Naive thymus-derived CD4-positive, alpha-beta T cell (primary cell): ENCODE measurements at regions not wholly inside any gene's neighbourhood (a gene's known extent, or its start where the extent isn't known, plus 50 kb on each side); places are given as distances from the start of the nearest gene placed in this dataset.

Experiments
- ATAC-seq: fragments of 150-1000 bp; cut with Tn5 transposase; 2 replicates; pipeline ENCODE4 v1.10.0; 2021; ENCODE audit warnings: mild to moderate bottlenecking, moderate library complexity
- CTCF ChIA-PET: fragments of 350-600 bp; sonication (Branson Sonifier 250); formaldehyde crosslinking; loops from one replicate; lab custom pipeline; 2021; ENCODE audit warnings: antibody characterized with exemption; lab: Charles Lee
- POLR2A ChIA-PET: fragments of 350-600 bp; sonication (Branson Sonifier 250); formaldehyde crosslinking; loops from one replicate; lab custom pipeline; 2021; ENCODE audit warnings: antibody characterized with exemption, inconsistent platforms; lab: Charles Lee
- DNase-seq, 9 donors: peaks; one replicate each; pipeline versions ENCODE4 v3.0.0 to v3.0.0-alpha.2; 2020 to 2022; ENCODE audit warnings: mixed read lengths in 1 of 9
- H3K27ac ChIP-seq: one replicate; pipeline ENCODE4 v1.7.0; 2013; ENCODE audit warnings: mild to moderate bottlenecking, low read depth, low read length, moderate library complexity
- H3K27me3 ChIP-seq, 2 donors: one replicate each; pipeline ENCODE4 v1.7.0; 2013; ENCODE audit warnings: low read length in 2 of 2, mild to moderate bottlenecking in 2 of 2, moderate library complexity in 2 of 2; ENCODE audit not compliant: control insufficient read depth in 2 of 2, insufficient read depth in 2 of 2
- H3K36me3 ChIP-seq, 3 experiments: 1 replicate in 2 of 3; 2 replicates in 1 of 3; pipeline ENCODE4 v1.7.0; 2013; ENCODE audit warnings: low read length in 3 of 3, mild to moderate bottlenecking in 3 of 3, moderate library complexity in 1 of 3; ENCODE audit not compliant: insufficient read depth in 3 of 3, control insufficient read depth in 2 of 3
- H3K4me1 ChIP-seq, 2 donors: one replicate each; pipeline ENCODE4 v1.7.0; 2013; ENCODE audit warnings: low read length in 2 of 2, mild to moderate bottlenecking in 2 of 2, moderate library complexity in 1 of 2; ENCODE audit not compliant: control insufficient read depth in 2 of 2, insufficient read depth in 2 of 2
- H3K4me3 ChIP-seq: 2 replicates; pipeline ENCODE4 v1.7.0; 2013; ENCODE audit warnings: mild to moderate bottlenecking, low read length
- H3K9me3 ChIP-seq, 3 experiments: 1 replicate in 2 of 3; 2 replicates in 1 of 3; pipeline ENCODE4 v1.7.0; 2013; ENCODE audit warnings: low read length in 3 of 3; ENCODE audit not compliant: control insufficient read depth in 2 of 3
- H3K27ac Mint-ChIP-seq, 9 donors: one replicate each; pipeline ENCODE4 v1.8.0; 2020 to 2022; ENCODE audit warnings: mixed read lengths in 9 of 9, mild to moderate bottlenecking in 8 of 9, moderate library complexity in 5 of 9, inconsistent platforms in 2 of 9
- H3K27me3 Mint-ChIP-seq, 5 donors: one replicate each; pipeline ENCODE4 v1.8.0; 2021 to 2022; ENCODE audit warnings: mixed read lengths in 5 of 5, mild to moderate bottlenecking in 1 of 5
- H3K36me3 Mint-ChIP-seq, 5 donors: one replicate each; pipeline ENCODE4 v1.8.0; 2020 to 2022; ENCODE audit warnings: mixed read lengths in 5 of 5, mild to moderate bottlenecking in 3 of 5, inconsistent platforms in 1 of 5
- H3K4me1 Mint-ChIP-seq, 7 donors: one replicate each; pipeline ENCODE4 v1.8.0; 2020 to 2022; ENCODE audit warnings: mixed read lengths in 7 of 7, mild to moderate bottlenecking in 3 of 7, inconsistent platforms in 1 of 7
- H3K4me3 Mint-ChIP-seq, 10 donors: one replicate each; pipeline ENCODE4 v1.8.0; 2020 to 2022; ENCODE audit warnings: mild to moderate bottlenecking in 10 of 10, mixed read lengths in 10 of 10, moderate library complexity in 6 of 10, inconsistent platforms in 2 of 10
- H3K9me3 Mint-ChIP-seq, 11 donors: one replicate each; pipeline ENCODE4 v1.8.0; 2020 to 2022; ENCODE audit warnings: mixed read lengths in 11 of 11, mild to moderate bottlenecking in 4 of 11, inconsistent platforms in 1 of 11, moderate library complexity in 1 of 11
- intact Hi-C, 2 donors: fragments of 100-400 bp; cut with micrococcal nuclease; formaldehyde crosslinking; loops; one replicate each; pipeline ENCODE4 v1.15.1; 2023

DNA sequence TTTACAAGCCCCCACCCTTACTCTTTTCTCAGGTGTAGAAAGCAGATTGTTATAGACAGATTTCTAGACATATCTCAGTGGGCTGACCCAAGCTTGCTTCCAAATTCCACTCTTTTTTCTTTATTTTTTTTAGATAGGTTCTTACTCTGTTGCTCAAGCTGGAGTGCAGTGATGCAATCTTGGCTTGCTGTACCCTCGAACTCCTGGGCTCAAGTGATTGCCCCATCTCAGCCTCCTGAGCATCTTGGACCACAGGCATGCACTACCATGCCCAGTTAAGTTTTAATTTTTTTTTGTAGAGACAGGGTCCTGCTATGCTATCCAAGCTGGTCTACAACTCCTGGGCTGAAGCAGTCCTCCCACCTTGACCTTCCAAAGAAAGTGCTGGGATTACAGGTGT lies 53.5 kb upstream of the ADAMTS9 start:
- Mint-ChIP-seq H3K9me3 (peaks cover 0 to 18% (median 8%) of the 10 kb centered on the region in 11 donors), H3K36me3 (no peaks in the 10 kb centered on the region), H3K27me3 (no peaks in the 10 kb centered on the region), H3K4me3 (no peak overlapping the region), H3K4me1 (no peaks in the 10 kb centered on the region), H3K27ac (no peak overlapping the region)
- Histone ChIP-seq H3K27me3 (no peaks in the 10 kb centered on the region), H3K4me1 (no peaks in the 10 kb centered on the region), H3K36me3 (no peaks in the 10 kb centered on the region), H3K27ac (no peak overlapping the region), H3K9me3 (no peaks in the 10 kb centered on the region), H3K4me3 (no peak overlapping the region)
- intact Hi-C loops, result no loop called here
- ChIA-PET POLR2A (no interaction called here), CTCF (interaction anchor here (0.8 kb wide), 1 partner anchor 49 kb away, joined by 3 read pairs; no protein-coding TSS in a partner anchor)
- DNase-seq (no peak), ATAC-seq (no peak)

DNA sequence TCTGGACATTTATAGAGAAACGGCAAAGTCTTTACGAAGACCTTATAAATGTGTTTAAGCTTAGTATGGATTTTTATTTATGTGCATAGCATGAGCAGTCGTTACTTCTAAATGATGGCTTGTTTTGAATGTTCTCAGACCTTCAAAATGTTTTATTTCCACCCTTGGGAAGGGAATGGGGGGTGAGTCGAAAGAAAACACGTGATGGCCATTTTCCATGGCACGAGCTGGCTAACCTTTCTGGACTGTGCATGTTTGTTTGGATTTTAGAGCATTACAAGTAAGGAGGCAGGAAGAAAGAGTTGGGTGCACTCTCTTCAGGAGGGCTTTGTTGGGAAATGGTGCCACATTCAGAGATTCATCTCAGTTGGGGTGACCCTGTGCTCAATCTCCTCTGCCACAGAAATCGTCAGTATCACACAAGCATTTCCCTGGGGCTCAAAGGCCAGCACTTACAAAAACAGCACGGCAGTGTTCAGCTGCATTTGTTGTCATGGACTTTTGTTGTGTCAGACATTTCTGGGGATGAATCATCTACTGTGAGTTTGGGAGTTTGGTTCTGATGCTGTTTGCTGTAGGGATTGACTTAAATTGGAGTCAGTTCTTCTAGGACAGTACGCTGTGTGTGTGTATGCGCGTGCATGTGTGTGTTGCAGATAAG lies 52.3 kb upstream of the ADAMTS9 start:
- no peak overlapping the region for H3K4me3 ChIP-seq
- ATAC-seq (no peak), DNase-seq (no peak)
- H3K27me3 ChIP-seq, result no peaks in the 10 kb centered on the region
- H3K4me3 Mint-ChIP-seq, result no peak overlapping the region
- no peak overlapping the region for H3K27ac Mint-ChIP-seq
- peaks cover 0 to 18% (median 8%) of the 10 kb centered on the region in 11 donors for H3K9me3 Mint-ChIP-seq
- intact Hi-C loops, result no loop called here
- H3K4me1 Mint-ChIP-seq, result no peaks in the 10 kb centered on the region
- ChIA-PET CTCF (no interaction called here), POLR2A (no interaction called here)
- H3K36me3 ChIP-seq, result no peaks in the 10 kb centered on the region
- no peaks in the 10 kb centered on the region for H3K36me3 Mint-ChIP-seq
- H3K4me1 ChIP-seq, result no peaks in the 10 kb centered on the region
- no peaks in the 10 kb centered on the region for H3K27me3 Mint-ChIP-seq
- H3K9me3 ChIP-seq, result no peaks in the 10 kb centered on the region
- no peak overlapping the region for H3K27ac ChIP-seq
